ENCODE measurements at regions not wholly inside any gene's neighbourhood (a gene's known extent, or its start where the extent isn't known, plus 50 kb on each side); places are given as distances from the start of the nearest gene placed in this dataset.

DNA sequence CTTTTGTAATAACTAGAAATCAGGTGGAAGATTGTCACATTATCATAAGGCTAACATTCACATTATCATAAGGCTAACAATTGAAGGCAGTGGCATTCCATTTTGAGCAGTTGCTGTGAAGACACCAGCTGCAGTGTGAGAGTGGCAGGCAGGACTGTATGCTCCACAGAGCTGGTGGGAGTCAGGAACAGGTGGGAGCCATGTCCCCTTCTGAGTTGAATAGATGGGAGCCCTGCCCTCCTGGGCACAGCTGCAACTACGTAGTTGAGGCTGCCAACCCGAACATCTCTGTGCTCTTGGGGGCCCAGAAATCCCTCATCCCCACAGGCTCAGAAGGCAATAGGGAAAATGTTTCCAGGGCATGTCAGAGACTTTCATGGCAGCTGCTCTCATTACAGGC lies 1627.6 kb downstream of the SI start:
- no peaks in the 10 kb centered on the region for H3K4me1 ChIP-seq (ENCODE audit: control insufficient read depth in 2 of 2, insufficient read depth in 2 of 2, low read length in 2 of 2)
- no peaks in the 10 kb centered on the region for H3K27me3 ChIP-seq (ENCODE audit: control insufficient read depth in 2 of 2, insufficient read depth in 2 of 2, low read length in 2 of 2)
- no peaks in the 10 kb centered on the region for H3K36me3 ChIP-seq (ENCODE audit: control insufficient read depth in 2 of 3, insufficient read depth in 3 of 3, low read length in 3 of 3)
- Mint-ChIP-seq H3K27me3 (no peaks in the 10 kb centered on the region), H3K4me1 (no peaks in the 10 kb centered on the region), H3K9me3 (peaks cover 0 to 27% (median 4%) of the 10 kb centered on the region in 11 donors), H3K27ac (no peak overlapping the region), H3K4me3 (no peak overlapping the region), H3K36me3 (no peaks in the 10 kb centered on the region)
- POLR2A ChIA-PET = no interaction called here
- H3K27ac ChIP-seq (ENCODE audit: low read depth, low read length) = no peak overlapping the region
- no peak overlapping the region for H3K4me3 ChIP-seq (ENCODE audit: low read length)
- ATAC-seq (no peak), DNase-seq (no peak)
- intact Hi-C loops (cut with micrococcal nuclease) = no loop called here
- no peaks in the 10 kb centered on the region for H3K9me3 ChIP-seq (ENCODE audit: control insufficient read depth in 2 of 3, low read length in 3 of 3)
- CTCF ChIA-PET = no interaction called here

GRCh38 chr3:163438760-163439159 lies 1639.5 kb downstream of the SI start:
- POLR2A ChIA-PET = no interaction called here
- ATAC-seq (no peak), DNase-seq (no peak)
- no peaks in the 10 kb centered on the region for H3K27me3 Mint-ChIP-seq
- no peaks in the 10 kb centered on the region for H3K36me3 ChIP-seq (ENCODE audit: control insufficient read depth in 2 of 3, insufficient read depth in 3 of 3, low read length in 3 of 3)
- no peaks in the 10 kb centered on the region for H3K4me1 ChIP-seq (ENCODE audit: control insufficient read depth in 2 of 2, insufficient read depth in 2 of 2, low read length in 2 of 2)
- peaks cover 0 to 10% (median 1%) of the 10 kb centered on the region in 11 donors for H3K9me3 Mint-ChIP-seq
- CTCF ChIA-PET = no interaction called here
- peaks cover 0 to 4% (median 0%) of the 10 kb centered on the region in 3 experiments for H3K9me3 ChIP-seq (ENCODE audit: control insufficient read depth in 2 of 3, low read length in 3 of 3)
- no peak overlapping the region for H3K27ac Mint-ChIP-seq
- no peak overlapping the region for H3K4me3 Mint-ChIP-seq
- no peaks in the 10 kb centered on the region for H3K4me1 Mint-ChIP-seq
- no peak overlapping the region for H3K4me3 ChIP-seq (ENCODE audit: low read length)
- H3K27me3 ChIP-seq (ENCODE audit: control insufficient read depth in 2 of 2, insufficient read depth in 2 of 2, low read length in 2 of 2) = no peaks in the 10 kb centered on the region
- no peaks in the 10 kb centered on the region for H3K36me3 Mint-ChIP-seq
- no peak overlapping the region for H3K27ac ChIP-seq (ENCODE audit: low read depth, low read length)
- intact Hi-C loops (cut with micrococcal nuclease) = no loop called here

DNA sequence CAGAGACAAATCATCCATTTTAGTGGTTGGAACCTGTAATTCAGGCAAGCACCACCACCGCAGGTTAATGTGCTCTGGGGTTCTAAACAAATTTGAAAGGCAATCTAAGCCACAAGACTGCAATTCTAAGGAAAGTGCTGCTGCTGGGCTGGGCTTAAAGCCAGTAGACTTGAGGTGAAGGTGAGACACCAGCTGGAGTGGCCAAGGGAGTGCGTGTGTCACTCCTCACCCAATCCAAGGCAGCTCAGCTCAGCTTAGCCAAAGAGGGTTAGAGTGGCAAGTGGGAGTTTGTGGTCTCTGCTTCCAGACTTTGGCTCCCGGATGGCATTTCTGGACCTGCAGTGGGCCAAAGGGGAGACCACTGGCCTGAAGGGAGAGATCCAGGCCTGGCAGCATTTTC lies 1655.6 kb downstream of the SI start:
- no peak for ATAC-seq
- Mint-ChIP-seq H3K27me3 (no peaks in the 10 kb centered on the region), H3K27ac (no peak overlapping the region), H3K4me1 (no peaks in the 10 kb centered on the region), H3K4me3 (no peak overlapping the region), H3K9me3 (peaks cover 0 to 13% (median 6%) of the 10 kb centered on the region in 11 donors), H3K36me3 (peaks cover 0 to 5% (median 0%) of the 10 kb centered on the region in 5 donors)
- ChIA-PET CTCF (no interaction called here), POLR2A (no interaction called here)
- no peak overlapping the region for H3K4me3 ChIP-seq (ENCODE audit: low read length)
- H3K9me3 ChIP-seq (ENCODE audit: control insufficient read depth in 2 of 3, low read length in 3 of 3) = no peaks in the 10 kb centered on the region
- no peak for DNase-seq
- intact Hi-C loops (cut with micrococcal nuclease) = no loop called here
- no peaks in the 10 kb centered on the region for H3K4me1 ChIP-seq (ENCODE audit: control insufficient read depth in 2 of 2, insufficient read depth in 2 of 2, low read length in 2 of 2)
- H3K36me3 ChIP-seq (ENCODE audit: control insufficient read depth in 2 of 3, insufficient read depth in 3 of 3, low read length in 3 of 3) = no peaks in the 10 kb centered on the region
- no peak overlapping the region for H3K27ac ChIP-seq (ENCODE audit: low read depth, low read length)
- H3K27me3 ChIP-seq (ENCODE audit: control insufficient read depth in 2 of 2, insufficient read depth in 2 of 2, low read length in 2 of 2) = no peaks in the 10 kb centered on the region

DNA sequence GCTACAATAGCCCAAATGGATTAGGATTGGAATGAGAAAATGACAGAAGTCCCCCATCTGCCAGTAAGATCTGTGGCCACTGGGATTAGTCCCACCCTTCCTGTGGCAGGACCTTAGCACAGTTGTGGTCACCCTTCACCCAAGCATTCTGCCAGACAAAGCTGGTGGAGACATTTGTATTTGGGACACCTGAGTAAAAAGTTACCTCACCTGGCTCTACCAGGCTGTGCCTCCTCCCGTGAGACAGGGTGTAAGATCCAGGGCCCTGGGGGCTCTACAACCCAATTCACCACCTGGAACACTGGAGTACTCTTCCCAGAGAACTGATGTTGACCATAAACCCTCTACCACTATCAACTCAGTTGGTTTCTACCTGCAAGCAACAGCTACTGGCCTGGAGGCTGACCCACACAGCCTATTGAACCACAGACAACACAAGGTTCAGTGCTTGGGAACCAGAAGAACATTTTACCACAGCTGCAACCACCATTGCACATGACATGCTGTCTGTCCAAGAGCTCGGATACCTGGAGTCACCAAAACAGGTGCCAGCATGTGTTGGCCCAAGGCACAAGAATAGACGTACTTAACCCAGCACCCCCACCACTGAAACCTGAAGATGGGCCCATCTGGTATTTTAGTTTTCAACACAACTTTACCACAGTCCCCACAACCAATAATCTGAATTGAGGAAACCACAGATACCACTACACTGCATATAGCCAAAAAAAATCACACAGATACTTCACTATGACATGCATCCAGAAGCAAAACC lies 1686.7 kb downstream of the SI start:
- ATAC-seq = no peak
- no peaks in the 10 kb centered on the region for H3K36me3 ChIP-seq (ENCODE audit: control insufficient read depth in 2 of 3, insufficient read depth in 3 of 3, low read length in 3 of 3)
- H3K27me3 Mint-ChIP-seq = no peaks in the 10 kb centered on the region
- no peak overlapping the region for H3K4me3 Mint-ChIP-seq
- H3K9me3 ChIP-seq (ENCODE audit: control insufficient read depth in 2 of 3, low read length in 3 of 3) = no peaks in the 10 kb centered on the region
- no peaks in the 10 kb centered on the region for H3K27me3 ChIP-seq (ENCODE audit: control insufficient read depth in 2 of 2, insufficient read depth in 2 of 2, low read length in 2 of 2)
- H3K4me3 ChIP-seq (ENCODE audit: low read length) = no peak overlapping the region
- H3K4me1 Mint-ChIP-seq = no peaks in the 10 kb centered on the region
- no peaks in the 10 kb centered on the region for H3K4me1 ChIP-seq (ENCODE audit: control insufficient read depth in 2 of 2, insufficient read depth in 2 of 2, low read length in 2 of 2)
- no peaks in the 10 kb centered on the region for H3K36me3 Mint-ChIP-seq
- no peak overlapping the region for H3K27ac ChIP-seq (ENCODE audit: low read depth, low read length)
- ChIA-PET CTCF (no interaction called here), POLR2A (no interaction called here)
- H3K27ac Mint-ChIP-seq = no peak overlapping the region
- H3K9me3 Mint-ChIP-seq = peaks cover 0 to 9% (median 4%) of the 10 kb centered on the region in 11 donors
- intact Hi-C loops (cut with micrococcal nuclease) = no loop called here
- DNase-seq = no peak

DNA sequence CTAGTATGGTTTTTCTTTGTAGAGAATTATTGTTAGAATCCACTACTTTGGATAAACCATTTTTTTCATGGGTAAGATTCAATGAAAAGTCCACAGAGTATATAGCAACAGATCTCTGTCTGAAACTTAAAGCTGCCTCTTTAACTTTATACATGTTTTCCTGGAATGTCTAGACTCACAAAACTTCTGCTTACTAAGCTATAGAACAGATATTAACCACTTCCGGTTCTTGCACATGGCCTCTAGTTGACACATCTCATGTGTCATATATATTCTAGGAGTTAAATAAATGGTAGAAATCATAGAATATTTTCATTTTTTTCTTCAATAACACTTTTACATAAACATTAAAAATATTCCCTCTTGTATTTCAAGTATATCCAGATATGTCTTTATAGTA lies 1693.9 kb downstream of the SI start:
- H3K4me1 Mint-ChIP-seq = no peaks in the 10 kb centered on the region
- Histone ChIP-seq H3K27ac (ENCODE audit: low read depth, low read length) (no peak overlapping the region), H3K4me3 (ENCODE audit: low read length) (no peak overlapping the region), H3K4me1 (ENCODE audit: control insufficient read depth in 2 of 2, insufficient read depth in 2 of 2, low read length in 2 of 2) (no peaks in the 10 kb centered on the region), H3K27me3 (ENCODE audit: control insufficient read depth in 2 of 2, insufficient read depth in 2 of 2, low read length in 2 of 2) (no peaks in the 10 kb centered on the region), H3K36me3 (ENCODE audit: control insufficient read depth in 2 of 3, insufficient read depth in 3 of 3, low read length in 3 of 3) (no peaks in the 10 kb centered on the region), H3K9me3 (ENCODE audit: control insufficient read depth in 2 of 3, low read length in 3 of 3) (no peaks in the 10 kb centered on the region)
- H3K9me3 Mint-ChIP-seq = peaks cover 0 to 4% (median 0%) of the 10 kb centered on the region in 11 donors
- intact Hi-C loops (cut with micrococcal nuclease) = no loop called here
- no peak overlapping the region for H3K4me3 Mint-ChIP-seq
- no peaks in the 10 kb centered on the region for H3K36me3 Mint-ChIP-seq
- DNase-seq = no peak
- CTCF ChIA-PET = no interaction called here
- POLR2A ChIA-PET = no interaction called here
- ATAC-seq = no peak
- no peaks in the 10 kb centered on the region for H3K27me3 Mint-ChIP-seq
- no peak overlapping the region for H3K27ac Mint-ChIP-seq

DNA sequence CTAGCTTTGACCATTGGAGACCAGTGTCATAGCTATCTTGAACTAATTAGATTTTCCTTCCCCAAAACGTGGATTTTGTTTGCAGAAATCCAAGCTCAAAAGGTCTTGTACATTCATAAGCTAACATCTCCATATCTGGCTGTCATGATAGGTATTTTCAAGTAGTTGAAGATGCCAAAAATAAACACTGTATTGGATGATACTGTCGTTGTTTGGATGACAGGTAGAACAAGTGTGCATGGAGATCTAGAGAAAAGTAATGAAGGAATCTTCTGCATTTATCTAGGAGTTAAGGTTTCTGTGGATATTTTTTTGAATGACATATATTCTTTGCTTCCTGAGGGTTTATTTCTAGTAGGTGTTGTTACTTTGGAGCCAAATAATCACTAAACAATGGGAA lies 1696.1 kb downstream of the SI start:
- Mint-ChIP-seq H3K4me1 (no peaks in the 10 kb centered on the region), H3K27ac (no peak overlapping the region), H3K27me3 (no peaks in the 10 kb centered on the region), H3K4me3 (no peak overlapping the region), H3K9me3 (peaks cover 0 to 11% (median 0%) of the 10 kb centered on the region in 11 donors), H3K36me3 (no peaks in the 10 kb centered on the region)
- DNase-seq = no peak
- Histone ChIP-seq H3K27ac (ENCODE audit: low read depth, low read length) (no peak overlapping the region), H3K36me3 (ENCODE audit: control insufficient read depth in 2 of 3, insufficient read depth in 3 of 3, low read length in 3 of 3) (no peaks in the 10 kb centered on the region), H3K4me1 (ENCODE audit: control insufficient read depth in 2 of 2, insufficient read depth in 2 of 2, low read length in 2 of 2) (no peaks in the 10 kb centered on the region), H3K27me3 (ENCODE audit: control insufficient read depth in 2 of 2, insufficient read depth in 2 of 2, low read length in 2 of 2) (no peaks in the 10 kb centered on the region), H3K4me3 (ENCODE audit: low read length) (no peak overlapping the region), H3K9me3 (ENCODE audit: control insufficient read depth in 2 of 3, low read length in 3 of 3) (no peaks in the 10 kb centered on the region)
- no peak for ATAC-seq
- CTCF ChIA-PET = no interaction called here
- intact Hi-C loops (cut with micrococcal nuclease) = no loop called here
- POLR2A ChIA-PET = no interaction called here

GRCh38 chr3:163368168-163368567 lies 1710.1 kb downstream of the SI start:
- Mint-ChIP-seq H3K27ac (no peak overlapping the region), H3K9me3 (peaks cover 0 to 27% (median 4%) of the 10 kb centered on the region in 11 donors), H3K4me3 (no peak overlapping the region), H3K27me3 (no peaks in the 10 kb centered on the region), H3K36me3 (no peaks in the 10 kb centered on the region), H3K4me1 (no peaks in the 10 kb centered on the region)
- DNase-seq (no peak), ATAC-seq (no peak)
- Histone ChIP-seq H3K9me3 (ENCODE audit: control insufficient read depth in 2 of 3, low read length in 3 of 3) (no peaks in the 10 kb centered on the region), H3K36me3 (ENCODE audit: control insufficient read depth in 2 of 3, insufficient read depth in 3 of 3, low read length in 3 of 3) (no peaks in the 10 kb centered on the region), H3K27ac (ENCODE audit: low read depth, low read length) (no peak overlapping the region), H3K4me3 (ENCODE audit: low read length) (no peak overlapping the region), H3K4me1 (ENCODE audit: control insufficient read depth in 2 of 2, insufficient read depth in 2 of 2, low read length in 2 of 2) (no peaks in the 10 kb centered on the region), H3K27me3 (ENCODE audit: control insufficient read depth in 2 of 2, insufficient read depth in 2 of 2, low read length in 2 of 2) (no peaks in the 10 kb centered on the region)
- ChIA-PET POLR2A (no interaction called here), CTCF (no interaction called here)
- intact Hi-C loops (cut with micrococcal nuclease) = no loop called here

All from naive thymus-derived CD4-positive, alpha-beta T cell (primary cell).